ENCODE measurements at regions not wholly inside any gene's neighbourhood (a gene's known extent, or its start where the extent isn't known, plus 50 kb on each side); places are given as distances from the start of the nearest gene placed in this dataset.

DNA sequence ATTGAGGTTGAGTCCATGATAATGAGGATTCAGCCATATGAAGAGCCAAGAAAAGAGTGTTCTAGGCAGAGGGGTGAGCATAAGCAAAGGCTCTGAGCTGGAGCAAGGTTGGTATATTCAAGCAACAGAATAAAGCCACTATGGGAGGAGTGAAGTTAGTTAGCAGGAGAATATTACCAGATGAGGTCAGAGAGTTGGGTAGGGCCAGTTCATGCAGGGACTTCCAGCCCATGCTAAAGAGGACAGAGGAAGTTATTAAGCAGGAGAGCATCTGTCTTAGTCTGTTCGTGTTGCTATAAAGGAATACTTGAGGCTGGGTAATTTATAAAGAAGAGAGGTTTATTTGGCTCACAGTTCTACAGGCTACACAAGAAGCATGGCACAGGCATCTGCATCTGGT, 57.1 kb upstream of the ATG10 start:
- TF ChIP-seq, protein P1, sequence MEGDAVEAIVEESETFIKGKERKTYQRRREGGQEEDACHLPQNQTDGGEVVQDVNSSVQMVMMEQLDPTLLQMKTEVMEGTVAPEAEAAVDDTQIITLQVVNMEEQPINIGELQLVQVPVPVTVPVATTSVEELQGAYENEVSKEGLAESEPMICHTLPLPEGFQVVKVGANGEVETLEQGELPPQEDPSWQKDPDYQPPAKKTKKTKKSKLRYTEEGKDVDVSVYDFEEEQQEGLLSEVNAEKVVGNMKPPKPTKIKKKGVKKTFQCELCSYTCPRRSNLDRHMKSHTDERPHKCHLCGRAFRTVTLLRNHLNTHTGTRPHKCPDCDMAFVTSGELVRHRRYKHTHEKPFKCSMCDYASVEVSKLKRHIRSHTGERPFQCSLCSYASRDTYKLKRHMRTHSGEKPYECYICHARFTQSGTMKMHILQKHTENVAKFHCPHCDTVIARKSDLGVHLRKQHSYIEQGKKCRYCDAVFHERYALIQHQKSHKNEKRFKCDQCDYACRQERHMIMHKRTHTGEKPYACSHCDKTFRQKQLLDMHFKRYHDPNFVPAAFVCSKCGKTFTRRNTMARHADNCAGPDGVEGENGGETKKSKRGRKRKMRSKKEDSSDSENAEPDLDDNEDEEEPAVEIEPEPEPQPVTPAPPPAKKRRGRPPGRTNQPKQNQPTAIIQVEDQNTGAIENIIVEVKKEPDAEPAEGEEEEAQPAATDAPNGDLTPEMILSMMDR (IDR thresholded peaks at IDR 0.05; ENCODE audit: insufficient read depth, missing control alignments), result no peak
- no peak for FAIRE-seq
- no peak for DNase-seq (ENCODE audit: insufficient read length, low spot score)

DNA sequence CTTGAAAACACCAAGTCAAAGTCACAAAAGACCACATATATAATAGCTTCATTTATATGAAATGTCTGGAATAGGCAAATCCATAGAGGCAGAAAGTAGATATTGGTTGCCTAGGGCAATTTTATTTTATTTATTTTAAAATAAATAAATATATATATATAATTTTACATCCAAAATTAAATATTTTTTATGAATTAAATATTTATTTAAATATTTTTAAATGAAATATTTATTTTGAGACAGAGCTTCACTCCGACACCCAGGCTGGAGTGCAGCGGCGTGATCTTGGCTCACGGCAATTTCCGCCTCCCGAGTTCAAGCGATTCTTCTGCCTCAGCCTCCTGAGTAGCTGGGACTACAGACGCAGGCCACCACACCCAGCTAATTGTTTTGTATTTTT, 58.9 kb upstream of the ATG10 start:
- TF ChIP-seq, protein P1 (IDR thresholded peaks at IDR 0.05; ENCODE audit: insufficient read depth, missing control alignments), result no peak
- FAIRE-seq, result no peak
- no peak for DNase-seq (ENCODE audit: insufficient read length, low spot score)

DNA sequence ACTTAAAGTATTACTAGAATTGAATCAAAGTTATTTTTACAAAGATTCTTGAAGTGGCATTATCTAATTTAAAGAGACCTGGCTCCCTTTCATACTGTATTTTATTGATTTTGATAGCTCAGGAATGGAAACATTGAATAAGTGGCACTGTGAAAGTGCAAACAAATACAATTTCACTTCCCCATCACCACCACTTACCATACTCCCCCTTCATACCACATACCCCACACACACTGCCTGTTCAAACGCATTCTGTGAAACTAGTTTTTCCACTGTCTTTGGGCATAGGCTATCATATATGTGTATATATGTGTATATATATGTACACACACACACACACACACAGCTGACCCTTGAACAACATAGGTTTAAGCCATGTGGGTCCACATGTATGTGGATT, 62.1 kb upstream of the ATG10 start:
- no peak for FAIRE-seq
- DNase-seq (ENCODE audit: insufficient read length, low spot score), result no peak
- TF ChIP-seq, protein P1 (IDR thresholded peaks at IDR 0.05; ENCODE audit: insufficient read depth, missing control alignments), result no peak

DNA sequence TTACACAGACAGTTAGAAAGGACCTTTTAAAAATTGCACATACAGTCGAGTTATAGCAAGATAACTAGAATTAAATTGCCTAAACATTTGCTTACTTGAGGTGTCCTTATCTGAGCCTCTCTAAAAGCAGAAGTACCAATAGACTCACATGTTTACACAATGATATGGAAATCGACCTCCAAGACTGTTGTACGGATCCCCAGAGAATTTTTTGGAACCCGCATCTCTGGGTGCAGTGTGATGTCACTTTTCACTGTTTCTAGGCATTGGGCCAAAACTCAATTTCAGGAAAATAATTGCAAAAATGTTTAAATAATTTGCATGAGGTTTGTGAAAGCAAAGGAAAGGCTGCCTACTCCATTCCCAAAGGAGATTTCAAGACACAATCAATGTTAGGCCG, 63.1 kb upstream of the ATG10 start:
- TF ChIP-seq, protein P1 (IDR thresholded peaks at IDR 0.05; ENCODE audit: insufficient read depth, missing control alignments), result no peak
- DNase-seq (ENCODE audit: insufficient read length, low spot score) (no peak), FAIRE-seq (peak; percentile 16)

DNA sequence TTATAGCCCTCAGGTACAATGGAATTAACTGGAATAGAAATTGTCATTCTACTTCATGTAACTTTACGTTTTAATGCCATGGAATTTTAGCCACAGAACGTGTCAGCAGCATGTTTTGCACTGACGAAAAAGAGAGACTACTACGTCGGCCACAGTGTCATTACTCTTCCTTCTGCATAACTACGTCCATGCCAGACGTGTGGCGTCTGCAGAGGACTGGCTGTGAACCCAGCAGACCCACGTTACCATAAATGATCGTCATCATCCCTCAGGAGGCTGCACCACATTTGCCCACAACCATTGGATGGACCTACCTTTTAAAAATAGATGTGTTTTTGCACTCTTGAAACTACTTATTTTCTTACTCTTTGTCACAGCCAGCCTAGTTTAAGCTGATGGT, 63.8 kb upstream of the ATG10 start:
- TF ChIP-seq, protein P1 (IDR thresholded peaks at IDR 0.05; ENCODE audit: insufficient read depth, missing control alignments), result no peak
- no peak for FAIRE-seq
- DNase-seq (ENCODE audit: insufficient read length, low spot score), result no peak

DNA sequence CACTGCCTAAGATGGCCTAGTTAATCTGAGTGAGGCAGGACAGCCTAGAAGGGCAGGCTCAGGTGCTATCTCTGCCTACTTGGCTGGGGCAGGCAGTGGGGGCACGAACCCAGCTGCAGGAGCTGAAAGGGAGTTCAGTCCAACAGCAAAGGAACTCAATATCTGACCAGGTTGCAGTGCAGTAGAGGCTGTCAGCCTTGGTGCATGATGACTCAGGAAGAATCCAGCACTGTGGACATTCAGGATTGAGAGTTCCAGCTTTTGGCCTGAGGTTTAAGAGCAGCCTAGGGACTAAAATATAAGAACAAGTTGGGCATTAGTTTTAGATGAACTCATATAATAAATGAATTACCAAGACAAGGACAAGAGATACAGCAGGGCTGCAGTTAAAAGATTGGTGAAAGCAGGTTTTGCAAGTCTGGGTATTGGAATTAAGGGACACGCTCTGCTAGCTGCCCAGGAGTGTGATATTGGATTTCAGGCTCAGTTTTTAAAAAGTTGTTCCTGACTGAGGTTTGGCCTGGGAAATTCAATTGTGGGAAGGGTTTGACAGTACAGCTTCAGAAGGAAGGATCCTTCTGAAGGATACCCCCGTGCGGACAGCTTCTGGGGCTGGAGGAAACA, 64.7 kb upstream of the ATG10 start:
- DNase-seq (ENCODE audit: insufficient read length, low spot score) (no peak), FAIRE-seq (no peak)
- TF ChIP-seq, protein P1 (IDR thresholded peaks at IDR 0.05; ENCODE audit: insufficient read depth, missing control alignments), result no peak

DNA sequence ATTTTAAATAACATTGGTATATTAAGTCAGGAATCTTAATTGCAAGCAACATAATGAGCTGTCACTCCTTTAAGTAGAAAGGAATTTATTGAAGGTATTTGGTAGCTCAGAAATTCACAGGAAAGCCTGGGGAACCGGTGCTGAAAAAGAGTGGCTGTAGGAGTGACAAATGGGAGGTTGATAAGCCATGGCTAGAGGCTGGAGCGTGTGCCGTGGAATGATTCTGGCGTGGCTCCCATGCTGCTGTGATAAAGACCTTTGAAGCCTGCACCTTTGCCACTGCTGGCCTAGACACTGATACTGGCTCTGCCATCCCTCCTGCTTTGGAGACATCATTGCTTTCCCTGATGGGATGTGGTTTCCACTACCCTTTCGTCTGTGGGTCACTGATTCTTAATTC, 65.7 kb upstream of the ATG10 start:
- DNase-seq (ENCODE audit: insufficient read length, low spot score) (no peak), FAIRE-seq (no peak)
- TF ChIP-seq, protein P1 (IDR thresholded peaks at IDR 0.05; ENCODE audit: insufficient read depth, missing control alignments), result no peak
